Caco-2 (cell line): ENCODE measurements at regions not wholly inside any gene's neighbourhood (a gene's known extent, or its start where the extent isn't known, plus 50 kb on each side); places are given as distances from the start of the nearest gene placed in this dataset.

Experiments used
- BruUV-seq: library from RNA; stranded (reverse); fragments of 400-500 nt; replicated peaks from 2 replicates; lab custom pipeline; 2021; lab: Mats Ljungman, UMichigan
- CTCF ChIA-PET: fragments of 300-600 bp; sonication (Branson Sonifier 250); formaldehyde crosslinking; loops from one replicate; lab custom pipeline; 2022; ENCODE audit warnings: antibody characterized with exemption; lab: Charles Lee
- POLR2A ChIA-PET: fragments of 300-600 bp; sonication (Branson Sonifier 250); formaldehyde crosslinking; loops from one replicate; lab custom pipeline; 2022; ENCODE audit warnings: antibody characterized with exemption; lab: Charles Lee
- DNase-seq, 2 experiments: peaks; one replicate each; pipeline versions ENCODE4 v3.0.0 to v3.0.0-alpha.2; 2020 to 2022
- H3K27me3 ChIP-seq: replicated peaks from 2 replicates; pipeline ENCODE4 v1.6.0; 2011; ENCODE audit warnings: low read length; ENCODE audit not compliant: control insufficient read depth, insufficient read depth
- H3K36me3 ChIP-seq: 2 replicates; pipeline ENCODE4 v1.5.1; 2011; ENCODE audit warnings: low read length; ENCODE audit not compliant: control insufficient read depth, insufficient read depth
- H3K4me1 ChIP-seq: fragments of 250-450 bp; sonication (Bioruptor Pico); 2 replicates; pipeline ENCODE4 v1.5.1; 2020; ENCODE audit warnings: mild to moderate bottlenecking
- H3K4me3 ChIP-seq: 2 replicates; pipeline ENCODE4 v1.5.1; 2011; ENCODE audit warnings: low read depth, mild to moderate bottlenecking, control low read depth, low read length
- H3K9me3 ChIP-seq: fragments of 250-450 bp; sonication (Bioruptor Pico); 2 replicates; pipeline ENCODE4 v1.5.1; 2020; ENCODE audit warnings: mild to moderate bottlenecking, moderate library complexity
- H3K27ac Mint-ChIP-seq: one replicate; pipeline ENCODE4 v1.8.0; 2022; ENCODE audit warnings: mixed read lengths; ENCODE audit not compliant: unreplicated experiment
- H3K27me3 Mint-ChIP-seq: one replicate; pipeline ENCODE4 v1.8.0; 2022; ENCODE audit warnings: mixed read lengths; ENCODE audit not compliant: insufficient read depth, unreplicated experiment
- H3K36me3 Mint-ChIP-seq: one replicate; pipeline ENCODE4 v1.8.0; 2022; ENCODE audit warnings: mild to moderate bottlenecking, mixed read lengths; ENCODE audit not compliant: insufficient read depth, unreplicated experiment
- H3K4me1 Mint-ChIP-seq: one replicate; pipeline ENCODE4 v1.8.0; 2022; ENCODE audit warnings: low read depth, mixed read lengths; ENCODE audit not compliant: unreplicated experiment
- H3K4me3 Mint-ChIP-seq: one replicate; pipeline ENCODE4 v1.8.0; 2022; ENCODE audit warnings: mild to moderate bottlenecking, moderate library complexity, mixed read lengths; ENCODE audit not compliant: unreplicated experiment
- H3K9me3 Mint-ChIP-seq: one replicate; pipeline ENCODE4 v1.8.0; 2022; ENCODE audit warnings: mixed read lengths; ENCODE audit not compliant: unreplicated experiment
- CTCF ChIP-seq, 2 experiments: fragments of 200-600 bp in 1 of 2; IDR thresholded peaks; 1 replicate in 1 of 2; 2 replicates in 1 of 2; pipeline versions ENCODE4 v1.5.1 to v1.8.0; 2011 to 2022; ENCODE audit warnings: antibody characterized with exemption in 1 of 2, control low read depth in 1 of 2, inconsistent platforms in 1 of 2, low read depth in 1 of 2, low read length in 1 of 2, mild to moderate bottlenecking in 1 of 2, moderate library complexity in 1 of 2; ENCODE audit not compliant: insufficient read depth in 1 of 2, severe bottlenecking in 1 of 2, unreplicated experiment in 1 of 2
- intact Hi-C: fragments of 100-400 bp; cut with micrococcal nuclease; formaldehyde crosslinking; loops from one replicate; pipeline ENCODE4 v1.10.0; 2022; ENCODE audit not compliant: unreplicated experiment

GRCh38 chr2:174664084-174664759 is 66.6 kb upstream of the WIPF1 start:
- H3K4me3 ChIP-seq = no peak overlapping the region
- DNase-seq = no peak
- H3K27me3 ChIP-seq = no peaks in the 10 kb centered on the region
- no peak for TF ChIP-seq CTCF (IDR thresholded peaks at IDR 0.05; ENCODE audit: insufficient read depth in 1 of 2, low read depth in 1 of 2, low read length in 1 of 2, severe bottlenecking in 1 of 2, unreplicated experiment in 1 of 2)
- Mint-ChIP-seq H3K4me1 (no peaks in the 10 kb centered on the region), H3K4me3 (no peak overlapping the region), H3K27ac (no peak overlapping the region), H3K27me3 (no peaks in the 10 kb centered on the region), H3K36me3 (no peaks in the 10 kb centered on the region), H3K9me3 (no peaks in the 10 kb centered on the region)
- H3K36me3 ChIP-seq = no peaks in the 10 kb centered on the region; the same call in 1 of the 2 replicates
- no peaks in the 10 kb centered on the region for H3K9me3 ChIP-seq
- no peaks in the 10 kb centered on the region for H3K4me1 ChIP-seq
- POLR2A ChIA-PET = no interaction called here
- CTCF ChIA-PET = no interaction called here
- intact Hi-C loops = no loop called here
- no TSS peak for BruUV-seq

- Histone ChIP-seq H3K27me3 (no peaks in the 10 kb centered on the region), H3K9me3 (no peaks in the 10 kb centered on the region), H3K4me1 (no peaks in the 10 kb centered on the region), H3K4me3 (no peak overlapping the region), H3K36me3 (no peaks in the 10 kb centered on the region; the same call in 1 of the 2 replicates)
- TF ChIP-seq CTCF (IDR thresholded peaks at IDR 0.05; ENCODE audit: insufficient read depth in 1 of 2, low read depth in 1 of 2, low read length in 1 of 2, severe bottlenecking in 1 of 2, unreplicated experiment in 1 of 2) = no peak
- H3K9me3 Mint-ChIP-seq = no peaks in the 10 kb centered on the region
- H3K27ac Mint-ChIP-seq = no peak overlapping the region
- no peak overlapping the region for H3K4me3 Mint-ChIP-seq
- no peak for DNase-seq
- no peaks in the 10 kb centered on the region for H3K27me3 Mint-ChIP-seq
- no TSS peak for BruUV-seq
- intact Hi-C loops = no loop called here
- H3K36me3 Mint-ChIP-seq = no peaks in the 10 kb centered on the region
- CTCF ChIA-PET = no interaction called here
- H3K4me1 Mint-ChIP-seq = no peaks in the 10 kb centered on the region
- POLR2A ChIA-PET = no interaction called here
Measured at GRCh38 chr2:174663550-174663949, 65.9 kb upstream of the WIPF1 start.

GRCh38 chr2:174662859-174663258 is 65.3 kb upstream of the WIPF1 start:
- Histone ChIP-seq H3K4me1 (no peaks in the 10 kb centered on the region), H3K9me3 (no peaks in the 10 kb centered on the region), H3K36me3 (no peaks in the 10 kb centered on the region; the same call in 1 of the 2 replicates), H3K27me3 (no peaks in the 10 kb centered on the region), H3K4me3 (no peak overlapping the region)
- H3K27ac Mint-ChIP-seq = no peak overlapping the region
- no peaks in the 10 kb centered on the region for H3K27me3 Mint-ChIP-seq
- DNase-seq = no peak
- TF ChIP-seq CTCF (IDR thresholded peaks at IDR 0.05; ENCODE audit: insufficient read depth in 1 of 2, low read depth in 1 of 2, low read length in 1 of 2, severe bottlenecking in 1 of 2, unreplicated experiment in 1 of 2) = no peak
- H3K4me3 Mint-ChIP-seq = no peak overlapping the region
- ChIA-PET CTCF (no interaction called here), POLR2A (no interaction called here)
- no TSS peak for BruUV-seq
- H3K9me3 Mint-ChIP-seq = no peaks in the 10 kb centered on the region
- H3K4me1 Mint-ChIP-seq = no peaks in the 10 kb centered on the region
- H3K36me3 Mint-ChIP-seq = no peaks in the 10 kb centered on the region
- intact Hi-C loops = no loop called here
